Transverse colon (tissue), 4 donors: ENCODE measurements at regions not wholly inside any gene's neighbourhood (a gene's known extent, or its start where the extent isn't known, plus 50 kb on each side); places are given as distances from the start of the nearest gene placed in this dataset.

Experiments
- DNase-seq: peaks from one replicate; pipeline ENCODE4 v3.0.0-alpha.2; 2019
- H3K27ac ChIP-seq, 4 donors: fragments of 200-600 bp; sonication (generic); 2 replicates each; pipeline ENCODE4 v1.5.1; 2016 to 2018; ENCODE audit warnings: inconsistent platforms in 4 of 4
- H3K27me3 ChIP-seq: fragments of 200-600 bp; sonication (generic); 2 replicates; pipeline ENCODE4 v1.5.1; 2017; ENCODE audit warnings: inconsistent platforms
- H3K36me3 ChIP-seq, 4 donors: fragments of 200-600 bp; sonication (generic); 2 replicates each; pipeline ENCODE4 v1.5.1; 2017 to 2019; ENCODE audit warnings: inconsistent platforms in 4 of 4
- H3K4me1 ChIP-seq, 4 donors: fragments of 200-600 bp; sonication (generic); 2 replicates each; pipeline ENCODE4 v1.5.1; 2017 to 2020; ENCODE audit warnings: inconsistent platforms in 4 of 4
- H3K4me3 ChIP-seq, 4 donors: fragments of 200-600 bp; sonication (generic); 1 replicate in 1 of 4; 2 replicates in 3 of 4; pipeline versions ENCODE4 v1.5.1 to v1.6.1; 2017 to 2019; ENCODE audit warnings: inconsistent platforms in 4 of 4
- H3K9me3 ChIP-seq, 2 donors: fragments of 200-600 bp; sonication (generic); 2 replicates each; pipeline ENCODE4 v1.5.1; 2017 to 2019; ENCODE audit warnings: inconsistent platforms in 2 of 2
- CTCF ChIP-seq, 5 experiments: fragments of 200-600 bp in 3 of 5; fragments of 450-650 bp in 2 of 5; sonication (generic) in 3 of 5; IDR thresholded peaks; 1 replicate in 2 of 5; 2 replicates in 3 of 5; pipeline ENCODE4 v1.5.1; 2016 to 2017; ENCODE audit warnings: antibody characterized with exemption in 5 of 5, inconsistent platforms in 3 of 5, mild to moderate bottlenecking in 2 of 5, moderate library complexity in 1 of 5
- EP300 ChIP-seq: sonication (generic); formaldehyde crosslinking; IDR thresholded peaks from one replicate; pipeline ENCODE4 v1.6.1; 2017; ENCODE audit warnings: antibody characterized with exemption, low read depth
- POLR2A ChIP-seq: fragments of 450-650 bp; IDR thresholded peaks from one replicate; pipeline ENCODE4 v1.6.1; 2016; ENCODE audit warnings: antibody characterized with exemption, mild to moderate bottlenecking, moderate library complexity
- POLR2AphosphoS5 ChIP-seq, 3 donors: sonication (generic); formaldehyde crosslinking; IDR thresholded peaks; one replicate each; pipeline ENCODE4 v1.6.1; 2016; ENCODE audit warnings: antibody characterized with exemption in 3 of 3
- WGBS, 2 donors: methylation state at CpG; one replicate each; pipeline ENCODE4 v1.1.5; 2018; ENCODE audit warnings: low coverage in 1 of 2; 5-methylcytosine and 5-hydroxymethylcytosine counted together
- in situ Hi-C, 4 donors: fragments of 200-750 bp; cut with MboI; loops; one replicate each; pipeline versions ENCODE4 v1.15.0 to v1.15.1; 2017; ENCODE audit warnings: low sequenced_read_pairs in 3 of 4, low pct_ligation_motif_present in 1 of 4, low pct_unique_long_range_greater_than_20kb in 1 of 4
- intact Hi-C: fragments of 100-400 bp; cut with DNase I; formaldehyde crosslinking; loops from one replicate; pipeline ENCODE4 v1.15.1; 2023; ENCODE audit warnings: low total_unique reads

- Histone ChIP-seq H3K27me3 (peaks cover 100% of the 10 kb centered on the region), H3K36me3 (no peaks in the 10 kb centered on the region), H3K4me1 (peaks cover 3 to 9% (median 4%) of the 10 kb centered on the region in 4 donors), H3K4me3 (no peak overlapping the region), H3K9me3 (no peaks in the 10 kb centered on the region), H3K27ac (no peak overlapping the region)
- 42 to 49% methylated on average over 1 of the region's 1 CpG for WGBS, 2 donors
- intact Hi-C loops = no loop called here
- DNase-seq = no peak
- TF ChIP-seq POLR2AphosphoS5 (IDR thresholded peaks at IDR 0.05) = peak in 2 of 3 donors; percentile 23 to 44
- TF ChIP-seq POLR2A = no peak
- no peak for TF ChIP-seq EP300
- no peak for TF ChIP-seq CTCF (IDR thresholded peaks at IDR 0.05)
- in situ Hi-C loops = loop anchor here (25.0 kb wide), 3 partner anchors 998 to 1323 kb away; partner anchors contain the start of genes SKAP2 (in 3 of the 4), HOXA11 (in 2 of the 4), HOXA10 (in 1 of the 4) and HOXA3 (in 1 of the 4)
Observed at GRCh38 chr7:25864511-25864910, 287.5 kb upstream of the NFE2L3 start.

- Histone ChIP-seq H3K36me3 (no peaks in the 10 kb centered on the region), H3K27ac (no peak overlapping the region), H3K27me3 (peaks cover 100% of the 10 kb centered on the region), H3K9me3 (no peaks in the 10 kb centered on the region), H3K4me3 (no peak overlapping the region), H3K4me1 (peaks cover 3 to 9% (median 4%) of the 10 kb centered on the region in 4 donors)
- TF ChIP-seq CTCF (IDR thresholded peaks at IDR 0.05) = no peak
- peak in 1 of 3 donors; percentile 3 for TF ChIP-seq POLR2AphosphoS5 (IDR thresholded peaks at IDR 0.05)
- in situ Hi-C loops (loop anchor here (25.0 kb wide), 3 partner anchors 997 to 1322 kb away; partner anchors contain the start of genes SKAP2 (in 3 of the 4), HOXA11 (in 2 of the 4), HOXA10 (in 1 of the 4) and HOXA3 (in 1 of the 4)), intact Hi-C loops (no loop called here)
- WGBS, 2 donors = 32 to 33% methylated on average over 3 of the region's 3 CpGs
- DNase-seq = no peak
Observed at GRCh38 chr7:25864943-25865751, 286.9 kb upstream of the NFE2L3 start.

DNA sequence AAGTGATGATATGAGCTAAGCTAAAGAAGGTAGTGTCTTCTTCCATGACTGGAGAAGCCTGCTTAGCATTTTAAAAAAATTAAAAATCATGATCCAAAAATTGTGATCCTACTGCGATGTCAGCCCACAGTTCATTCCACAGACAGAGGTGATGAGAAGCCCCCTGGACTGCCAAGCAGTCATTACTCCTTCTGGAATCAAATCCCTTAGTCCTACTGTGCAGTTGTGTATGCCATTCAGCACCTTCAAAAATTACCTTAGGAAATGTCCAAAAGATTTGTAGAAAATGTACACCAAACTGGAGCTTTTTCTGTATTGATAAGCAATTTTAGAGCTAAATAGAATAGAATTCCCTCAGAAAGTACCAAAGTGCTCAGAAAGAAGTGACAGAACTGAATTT, 283.5 kb upstream of the NFE2L3 start:
- TF ChIP-seq CTCF (IDR thresholded peaks at IDR 0.05) (no peak), EP300 (no peak), POLR2A (no peak), POLR2AphosphoS5 (IDR thresholded peaks at IDR 0.05) (no peak)
- Histone ChIP-seq H3K4me1 (no peaks in the 10 kb centered on the region), H3K9me3 (no peaks in the 10 kb centered on the region), H3K36me3 (no peaks in the 10 kb centered on the region), H3K4me3 (no peak overlapping the region), H3K27ac (no peak overlapping the region), H3K27me3 (peaks cover 91% of the 10 kb centered on the region)
- intact Hi-C loops = no loop called here
- in situ Hi-C loops = loop anchor here (25.0 kb wide), 3 partner anchors 994 to 1319 kb away; partner anchors contain the start of genes SKAP2 (in 3 of the 4), HOXA11 (in 2 of the 4), HOXA10 (in 1 of the 4) and HOXA3 (in 1 of the 4)
- no peak for DNase-seq
- WGBS, 2 donors = 89 to 100% methylated on average over 1 of the region's 1 CpG

DNA sequence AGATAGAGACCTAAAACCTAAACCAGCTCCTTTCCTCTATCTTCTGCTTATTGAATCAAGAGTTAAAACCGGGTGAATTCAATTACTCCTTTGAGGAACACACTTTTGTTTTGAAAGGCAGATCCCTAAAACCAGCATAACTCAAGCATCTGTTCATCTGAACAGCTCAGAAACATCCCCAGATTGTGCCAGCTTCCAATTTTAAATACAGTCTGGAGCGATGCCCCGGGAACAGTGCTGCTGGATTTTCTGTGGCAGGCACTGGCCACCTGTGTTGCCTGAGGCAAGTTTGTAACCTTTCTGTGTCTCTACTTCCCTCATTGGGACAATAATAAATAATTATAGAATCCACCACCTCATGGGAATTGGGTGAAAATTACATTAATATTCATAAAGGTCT, 281.4 kb upstream of the NFE2L3 start:
- H3K27ac ChIP-seq = no peak overlapping the region
- in situ Hi-C loops (loop anchor here (25.0 kb wide), 3 partner anchors 992 to 1317 kb away; partner anchors contain the start of genes SKAP2 (in 3 of the 4), HOXA11 (in 2 of the 4), HOXA10 (in 1 of the 4) and HOXA3 (in 1 of the 4)), intact Hi-C loops (no loop called here)
- H3K4me3 ChIP-seq = no peak overlapping the region
- H3K4me1 ChIP-seq = no peaks in the 10 kb centered on the region
- no peaks in the 10 kb centered on the region for H3K9me3 ChIP-seq
- DNase-seq = no peak
- H3K27me3 ChIP-seq = peaks cover 91% of the 10 kb centered on the region
- WGBS, 2 donors = 89% methylated on average over 3 of the region's 3 CpGs; no CpG with 5 or more reads in 1 of the 2 donors
- no peaks in the 10 kb centered on the region for H3K36me3 ChIP-seq
- TF ChIP-seq EP300 (no peak), CTCF (IDR thresholded peaks at IDR 0.05) (no peak), POLR2A (no peak), POLR2AphosphoS5 (IDR thresholded peaks at IDR 0.05) (no peak)
